ENCODE measurements at regions not wholly inside any gene's neighbourhood (a gene's known extent, or its start where the extent isn't known, plus 50 kb on each side); places are given as distances from the start of the nearest gene placed in this dataset.

GRCh38 chr6:84517741-84518530 is 246.5 kb downstream of the TBX18 start:
- Histone ChIP-seq H3K9ac (ENCODE audit: low read length) (no peak overlapping the region), H3K9me3 (ENCODE audit: control insufficient read depth, low read depth, low read length) (no peaks in the 10 kb centered on the region), H3K36me3 (ENCODE audit: control insufficient read depth, low read depth, low read length) (no peaks in the 10 kb centered on the region), H3K4me1 (ENCODE audit: control insufficient read depth, low read depth, low read length) (no peaks in the 10 kb centered on the region), H3K27ac (ENCODE audit: low read length) (no peak overlapping the region), H3K4me3 (ENCODE audit: low read length) (no peak overlapping the region), H3K27me3 (ENCODE audit: control insufficient read depth, insufficient read depth, low read length) (no peaks in the 10 kb centered on the region)

GRCh38 chr6:84516154-84516553 is 248.2 kb downstream of the TBX18 start:
- Histone ChIP-seq H3K27me3 (ENCODE audit: control insufficient read depth, insufficient read depth, low read length) (no peaks in the 10 kb centered on the region), H3K36me3 (ENCODE audit: control insufficient read depth, low read depth, low read length) (no peaks in the 10 kb centered on the region), H3K9me3 (ENCODE audit: control insufficient read depth, low read depth, low read length) (no peaks in the 10 kb centered on the region), H3K4me3 (ENCODE audit: low read length) (no peak overlapping the region), H3K4me1 (ENCODE audit: control insufficient read depth, low read depth, low read length) (no peaks in the 10 kb centered on the region), H3K27ac (ENCODE audit: low read length) (no peak overlapping the region), H3K9ac (ENCODE audit: low read length) (no peak overlapping the region)

- Histone ChIP-seq H3K4me3 (ENCODE audit: low read length) (no peak overlapping the region), H3K4me1 (ENCODE audit: control insufficient read depth, low read depth, low read length) (no peaks in the 10 kb centered on the region)
Observed at GRCh38 chr6:84515067-84515466, 249.3 kb downstream of the TBX18 start.

GRCh38 chr6:84514089-84514971 is 250.1 kb downstream of the TBX18 start:
- Histone ChIP-seq H3K27me3 (ENCODE audit: control insufficient read depth, insufficient read depth, low read length) (no peaks in the 10 kb centered on the region), H3K4me3 (ENCODE audit: low read length) (no peak overlapping the region), H3K27ac (ENCODE audit: low read length) (no peak overlapping the region), H3K9me3 (ENCODE audit: control insufficient read depth, low read depth, low read length) (no peaks in the 10 kb centered on the region), H3K4me1 (ENCODE audit: control insufficient read depth, low read depth, low read length) (no peaks in the 10 kb centered on the region), H3K36me3 (ENCODE audit: control insufficient read depth, low read depth, low read length) (no peaks in the 10 kb centered on the region), H3K9ac (ENCODE audit: low read length) (no peak overlapping the region)

More at GRCh38 chr6:84515067-84515466, 249.3 kb downstream of the TBX18 start:
- Histone ChIP-seq H3K9me3 (ENCODE audit: control insufficient read depth, low read depth, low read length) (no peaks in the 10 kb centered on the region), H3K27ac (ENCODE audit: low read length) (no peak overlapping the region), H3K27me3 (ENCODE audit: control insufficient read depth, insufficient read depth, low read length) (no peaks in the 10 kb centered on the region), H3K9ac (ENCODE audit: low read length) (no peak overlapping the region), H3K36me3 (ENCODE audit: control insufficient read depth, low read depth, low read length) (no peaks in the 10 kb centered on the region)

GRCh38 chr6:84512391-84512790 is 252.0 kb downstream of the TBX18 start:
- Histone ChIP-seq H3K36me3 (ENCODE audit: control insufficient read depth, low read depth, low read length) (no peaks in the 10 kb centered on the region), H3K4me1 (ENCODE audit: control insufficient read depth, low read depth, low read length) (no peaks in the 10 kb centered on the region), H3K27me3 (ENCODE audit: control insufficient read depth, insufficient read depth, low read length) (no peaks in the 10 kb centered on the region), H3K9ac (ENCODE audit: low read length) (no peak overlapping the region), H3K9me3 (ENCODE audit: control insufficient read depth, low read depth, low read length) (no peaks in the 10 kb centered on the region), H3K27ac (ENCODE audit: low read length) (no peak overlapping the region), H3K4me3 (ENCODE audit: low read length) (no peak overlapping the region)

GRCh38 chr6:84511929-84512328 is 252.5 kb downstream of the TBX18 start:
- H3K4me1 ChIP-seq (ENCODE audit: control insufficient read depth, low read depth, low read length) = no peaks in the 10 kb centered on the region
- no peaks in the 10 kb centered on the region for H3K27me3 ChIP-seq (ENCODE audit: control insufficient read depth, insufficient read depth, low read length)
- H3K4me3 ChIP-seq (ENCODE audit: low read length) = no peak overlapping the region
- H3K9me3 ChIP-seq (ENCODE audit: control insufficient read depth, low read depth, low read length) = no peaks in the 10 kb centered on the region
- no peak overlapping the region for H3K9ac ChIP-seq (ENCODE audit: low read length)
- no peaks in the 10 kb centered on the region for H3K36me3 ChIP-seq (ENCODE audit: control insufficient read depth, low read depth, low read length)
- no peak overlapping the region for H3K27ac ChIP-seq (ENCODE audit: low read length)

GRCh38 chr6:84508981-84509380 is 255.4 kb downstream of the TBX18 start:
- Histone ChIP-seq H3K9me3 (ENCODE audit: control insufficient read depth, low read depth, low read length) (no peaks in the 10 kb centered on the region), H3K9ac (ENCODE audit: low read length) (no peak overlapping the region), H3K4me3 (ENCODE audit: low read length) (no peak overlapping the region), H3K4me1 (ENCODE audit: control insufficient read depth, low read depth, low read length) (no peaks in the 10 kb centered on the region), H3K27me3 (ENCODE audit: control insufficient read depth, insufficient read depth, low read length) (no peaks in the 10 kb centered on the region), H3K27ac (ENCODE audit: low read length) (no peak overlapping the region), H3K36me3 (ENCODE audit: control insufficient read depth, low read depth, low read length) (no peaks in the 10 kb centered on the region)

GRCh38 chr6:84508334-84508733 is 256.1 kb downstream of the TBX18 start:
- Histone ChIP-seq H3K27ac (ENCODE audit: low read length) (no peak overlapping the region), H3K9ac (ENCODE audit: low read length) (no peak overlapping the region), H3K27me3 (ENCODE audit: control insufficient read depth, insufficient read depth, low read length) (no peaks in the 10 kb centered on the region), H3K36me3 (ENCODE audit: control insufficient read depth, low read depth, low read length) (no peaks in the 10 kb centered on the region), H3K4me3 (ENCODE audit: low read length) (no peak overlapping the region), H3K9me3 (ENCODE audit: control insufficient read depth, low read depth, low read length) (no peaks in the 10 kb centered on the region), H3K4me1 (ENCODE audit: control insufficient read depth, low read depth, low read length) (no peaks in the 10 kb centered on the region)

GRCh38 chr6:84504025-84504424 is 260.4 kb downstream of the TBX18 start:
- H3K4me1 ChIP-seq (ENCODE audit: control insufficient read depth, low read depth, low read length) = no peaks in the 10 kb centered on the region
- no peaks in the 10 kb centered on the region for H3K27me3 ChIP-seq (ENCODE audit: control insufficient read depth, insufficient read depth, low read length)
- H3K9me3 ChIP-seq (ENCODE audit: control insufficient read depth, low read depth, low read length) = no peaks in the 10 kb centered on the region
- no peaks in the 10 kb centered on the region for H3K36me3 ChIP-seq (ENCODE audit: control insufficient read depth, low read depth, low read length)
- no peak overlapping the region for H3K9ac ChIP-seq (ENCODE audit: low read length)
- no peak overlapping the region for H3K4me3 ChIP-seq (ENCODE audit: low read length)
- H3K27ac ChIP-seq (ENCODE audit: low read length) = no peak overlapping the region

GRCh38 chr6:84501315-84501714 is 263.1 kb downstream of the TBX18 start:
- Histone ChIP-seq H3K27ac (ENCODE audit: low read length) (no peak overlapping the region), H3K36me3 (ENCODE audit: control insufficient read depth, low read depth, low read length) (no peaks in the 10 kb centered on the region), H3K9me3 (ENCODE audit: control insufficient read depth, low read depth, low read length) (no peaks in the 10 kb centered on the region), H3K4me3 (ENCODE audit: low read length) (no peak overlapping the region), H3K4me1 (ENCODE audit: control insufficient read depth, low read depth, low read length) (no peaks in the 10 kb centered on the region), H3K27me3 (ENCODE audit: control insufficient read depth, insufficient read depth, low read length) (no peaks in the 10 kb centered on the region), H3K9ac (ENCODE audit: low read length) (no peak overlapping the region)

- no peaks in the 10 kb centered on the region for H3K36me3 ChIP-seq (ENCODE audit: control insufficient read depth, low read depth, low read length)
- no peak overlapping the region for H3K4me3 ChIP-seq (ENCODE audit: low read length)
- H3K9ac ChIP-seq (ENCODE audit: low read length) = no peak overlapping the region
- no peaks in the 10 kb centered on the region for H3K4me1 ChIP-seq (ENCODE audit: control insufficient read depth, low read depth, low read length)
- no peaks in the 10 kb centered on the region for H3K27me3 ChIP-seq (ENCODE audit: control insufficient read depth, insufficient read depth, low read length)
- H3K9me3 ChIP-seq (ENCODE audit: control insufficient read depth, low read depth, low read length) = no peaks in the 10 kb centered on the region
- no peak overlapping the region for H3K27ac ChIP-seq (ENCODE audit: low read length)
Observed at GRCh38 chr6:84500726-84501125, 263.7 kb downstream of the TBX18 start.

Measured in iPS-18a (cell line).